ENCODE measurements at regions not wholly inside any gene's neighbourhood (a gene's known extent, or its start where the extent isn't known, plus 50 kb on each side); places are given as distances from the start of the nearest gene placed in this dataset.

GRCh38 chrX:140920416-140920815 lies 82.0 kb upstream of the SPANXB1 start:
- TF ChIP-seq OSR1 (CRISPR knock-in tag; IDR thresholded peaks at IDR 0.05) (no peak), GLIS3 (CRISPR knock-in tag; IDR thresholded peaks at IDR 0.05) (no peak), ZFP30 (CRISPR knock-in tag; IDR thresholded peaks at IDR 0.05) (no peak), RARB (CRISPR knock-in tag; IDR thresholded peaks at IDR 0.05) (no peak), PATZ1 (CRISPR knock-in tag; IDR thresholded peaks at IDR 0.05; ENCODE audit: borderline replicate concordance) (no peak), ISL1 (CRISPR knock-in tag; IDR thresholded peaks at IDR 0.05) (no peak), TSHZ2 (CRISPR knock-in tag; IDR thresholded peaks at IDR 0.05) (no peak), PPARA (CRISPR knock-in tag; IDR thresholded peaks at IDR 0.05; ENCODE audit: borderline replicate concordance) (no peak), ARNTL (CRISPR knock-in tag; IDR thresholded peaks at IDR 0.05; ENCODE audit: borderline replicate concordance, low read depth) (no peak)
- TF ChIP-seq, protein P1, sequence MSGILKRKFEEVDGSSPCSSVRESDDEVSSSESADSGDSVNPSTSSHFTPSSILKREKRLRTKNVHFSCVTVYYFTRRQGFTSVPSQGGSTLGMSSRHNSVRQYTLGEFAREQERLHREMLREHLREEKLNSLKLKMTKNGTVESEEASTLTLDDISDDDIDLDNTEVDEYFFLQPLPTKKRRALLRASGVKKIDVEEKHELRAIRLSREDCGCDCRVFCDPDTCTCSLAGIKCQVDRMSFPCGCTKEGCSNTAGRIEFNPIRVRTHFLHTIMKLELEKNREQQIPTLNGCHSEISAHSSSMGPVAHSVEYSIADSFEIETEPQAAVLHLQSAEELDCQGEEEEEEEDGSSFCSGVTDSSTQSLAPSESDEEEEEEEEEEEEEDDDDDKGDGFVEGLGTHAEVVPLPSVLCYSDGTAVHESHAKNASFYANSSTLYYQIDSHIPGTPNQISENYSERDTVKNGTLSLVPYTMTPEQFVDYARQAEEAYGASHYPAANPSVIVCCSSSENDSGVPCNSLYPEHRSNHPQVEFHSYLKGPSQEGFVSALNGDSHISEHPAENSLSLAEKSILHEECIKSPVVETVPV (CRISPR knock-in tag; IDR thresholded peaks at IDR 0.05) = no peak
